ENCODE measurements at regions not wholly inside any gene's neighbourhood (a gene's known extent, or its start where the extent isn't known, plus 50 kb on each side); places are given as distances from the start of the nearest gene placed in this dataset.

- DNase-seq (ENCODE audit: low read depth in 2 of 3, low spot score in 2 of 3): no peak
These were observed 354.8 kb upstream of the TMEM132C start for GRCh38 chr12:127912035-127912665.

DNA sequence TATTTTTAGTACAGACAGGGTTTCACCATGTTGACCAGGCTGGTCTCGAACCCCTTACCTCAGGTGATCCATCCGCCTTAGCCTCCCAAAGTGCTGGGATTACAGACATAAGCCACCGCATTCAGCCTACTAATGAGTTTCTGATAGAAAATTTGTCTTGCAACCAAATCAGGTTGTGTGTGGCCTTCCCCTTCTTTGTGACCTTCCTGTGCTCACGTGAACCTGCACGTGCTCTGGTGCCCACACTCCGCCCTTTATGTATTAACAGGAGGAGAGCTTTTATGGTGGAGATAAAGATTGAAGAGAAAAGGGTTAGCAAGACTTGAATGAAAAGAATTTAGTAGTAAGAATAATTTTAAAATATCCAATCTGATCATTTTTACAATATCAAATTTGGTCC, 343.5 kb upstream of the TMEM132C start:
- DNase-seq (ENCODE audit: low read depth in 2 of 3, low spot score in 2 of 3): no peak

- no peak for DNase-seq (ENCODE audit: low read depth in 2 of 3, low spot score in 2 of 3)
These were observed 341.0 kb upstream of the TMEM132C start for GRCh38 chr12:127925971-127926370.

GRCh38 chr12:127928178-127928577, 338.8 kb upstream of the TMEM132C start:
- DNase-seq (ENCODE audit: low read depth in 2 of 3, low spot score in 2 of 3): no peak

GRCh38 chr12:127928615-127929571, 338.1 kb upstream of the TMEM132C start:
- DNase-seq (ENCODE audit: low read depth in 2 of 3, low spot score in 2 of 3): no peak

DNA sequence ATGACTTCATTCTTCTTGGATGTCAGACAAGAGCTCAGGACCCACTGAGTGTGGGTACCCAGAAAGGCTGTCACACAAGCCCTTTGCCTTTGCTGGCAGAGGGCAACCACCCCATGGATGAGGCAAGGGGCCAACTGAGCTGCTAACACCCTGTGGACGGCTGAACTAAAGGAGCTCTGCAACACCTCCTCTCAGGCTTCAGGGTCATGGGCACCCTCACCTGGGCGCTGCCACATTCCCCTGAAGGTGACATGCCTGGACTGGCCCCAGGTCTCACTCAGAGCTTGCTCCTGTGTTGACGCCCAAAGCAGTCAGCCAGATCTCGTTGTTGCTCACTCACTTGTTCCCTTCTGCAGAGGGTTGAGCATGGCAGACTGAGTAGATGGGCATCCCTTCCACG, 336.8 kb upstream of the TMEM132C start:
- DNase-seq (ENCODE audit: low read depth in 2 of 3, low spot score in 2 of 3): no peak

DNA sequence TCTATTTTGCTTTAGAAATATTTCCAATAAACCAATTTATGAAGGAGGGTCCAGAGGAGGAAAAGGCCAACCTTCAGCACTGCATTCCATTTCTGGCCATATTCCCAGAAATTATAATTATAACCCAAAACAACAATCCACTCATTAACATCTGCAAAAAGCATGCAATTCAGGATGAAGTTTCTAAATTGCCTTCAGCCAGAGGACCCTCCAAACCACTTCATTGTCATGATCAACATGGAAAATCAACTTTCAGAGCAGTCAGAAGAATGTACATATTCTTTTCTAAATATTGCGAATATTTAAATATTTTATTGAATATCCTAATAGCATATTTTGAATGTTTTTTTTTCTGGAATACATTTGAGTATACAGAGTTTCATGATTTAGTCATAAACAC, 332.6 kb upstream of the TMEM132C start:
- no peak for DNase-seq (ENCODE audit: low read depth in 2 of 3, low spot score in 2 of 3)

DNA sequence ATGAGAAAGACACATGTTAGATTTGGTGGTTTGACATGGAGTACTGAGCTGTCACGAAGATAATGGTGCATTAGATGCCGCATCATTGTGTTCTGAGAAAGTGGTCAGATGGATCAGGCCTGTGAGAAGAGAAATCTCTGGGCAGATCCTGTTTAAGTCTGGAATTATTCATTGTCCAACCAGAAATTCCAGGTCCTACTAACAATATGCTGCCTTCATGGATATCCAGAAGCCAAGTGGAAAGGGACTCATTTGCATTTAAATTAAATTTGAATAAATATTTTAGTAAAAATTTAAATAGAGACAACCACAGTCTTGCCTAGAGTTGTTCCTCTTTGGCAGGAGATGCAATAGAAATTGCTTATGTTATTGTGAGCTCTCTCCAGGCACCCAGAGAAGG, 330.5 kb upstream of the TMEM132C start:
- no peak for DNase-seq (ENCODE audit: low read depth in 2 of 3, low spot score in 2 of 3)

DNA sequence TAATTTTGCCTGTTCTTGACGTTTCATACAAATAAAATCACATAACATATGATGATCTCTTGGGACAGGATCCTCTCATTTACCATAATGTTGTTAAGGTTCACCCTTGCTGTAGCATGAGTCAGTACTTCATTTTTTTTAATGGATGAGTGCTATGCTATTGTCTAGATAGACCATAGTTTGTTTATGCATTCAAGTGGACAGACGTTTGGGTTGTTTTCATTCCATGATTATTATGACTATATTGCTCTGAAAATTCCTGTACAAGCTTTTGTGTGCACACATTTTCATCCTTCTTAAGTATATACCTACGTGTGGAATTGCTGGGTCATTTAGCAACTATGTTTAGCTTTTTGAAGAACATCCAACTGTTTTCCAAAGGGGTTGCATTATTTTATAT, 325.6 kb upstream of the TMEM132C start:
- no peak for DNase-seq (ENCODE audit: low read depth in 2 of 3, low spot score in 2 of 3)

DNA sequence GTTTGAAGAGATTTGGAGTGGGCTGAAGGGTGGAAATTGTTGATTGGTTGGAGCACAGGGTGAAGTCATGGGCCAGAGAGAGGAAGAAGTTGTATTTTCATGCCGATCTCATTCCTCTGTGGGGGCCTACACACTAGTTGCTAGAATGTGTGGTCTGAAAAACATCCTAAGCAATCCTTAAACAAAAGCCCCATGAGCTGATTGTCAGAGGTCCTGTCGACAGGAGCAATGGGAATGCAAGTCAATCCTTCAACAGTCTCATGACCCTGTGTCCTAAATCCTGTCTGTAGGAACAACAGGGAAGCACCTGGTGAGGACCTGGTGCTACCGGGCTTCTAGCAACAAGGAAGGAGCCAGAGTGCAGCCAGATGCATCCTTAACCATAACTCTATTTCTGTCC, 324.0 kb upstream of the TMEM132C start:
- DNase-seq (ENCODE audit: low read depth in 2 of 3, low spot score in 2 of 3): no peak

DNA sequence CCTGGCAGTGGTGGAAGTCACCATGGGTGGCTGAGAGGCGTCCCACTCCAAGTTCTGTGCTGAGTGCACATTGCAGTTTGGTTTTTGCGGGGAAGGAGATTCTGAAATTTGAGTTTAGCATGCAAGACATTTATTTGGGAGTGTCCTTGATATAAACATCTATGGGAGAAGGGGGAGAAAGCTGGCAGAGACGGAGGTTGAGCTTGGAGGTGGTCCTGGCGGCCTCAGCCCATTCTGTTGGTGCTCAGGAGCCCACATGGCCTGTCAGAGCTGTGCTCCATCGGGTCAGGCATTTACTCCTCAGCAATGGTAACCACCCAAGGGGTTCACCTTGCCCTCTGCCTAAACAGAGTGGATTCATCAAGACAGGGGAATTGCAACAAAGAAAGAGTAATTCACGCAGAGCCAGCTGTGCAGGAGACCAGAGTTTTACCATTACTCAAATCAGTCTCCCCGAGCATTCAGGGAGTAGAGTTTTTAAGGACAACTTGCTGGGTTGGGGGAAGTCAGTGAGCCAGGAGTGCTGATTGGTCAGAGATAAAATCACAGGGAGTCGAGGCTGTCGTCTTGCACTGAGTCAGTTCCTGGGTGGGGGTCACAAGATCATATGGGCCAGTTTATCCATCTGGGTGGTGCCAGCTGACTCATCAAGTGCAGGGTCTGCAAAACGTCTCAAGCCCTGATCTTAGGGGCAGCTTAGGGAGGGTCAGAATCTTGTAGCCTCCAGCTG, 323.3 kb upstream of the TMEM132C start:
- DNase-seq (ENCODE audit: low read depth in 2 of 3, low spot score in 2 of 3): no peak

DNA sequence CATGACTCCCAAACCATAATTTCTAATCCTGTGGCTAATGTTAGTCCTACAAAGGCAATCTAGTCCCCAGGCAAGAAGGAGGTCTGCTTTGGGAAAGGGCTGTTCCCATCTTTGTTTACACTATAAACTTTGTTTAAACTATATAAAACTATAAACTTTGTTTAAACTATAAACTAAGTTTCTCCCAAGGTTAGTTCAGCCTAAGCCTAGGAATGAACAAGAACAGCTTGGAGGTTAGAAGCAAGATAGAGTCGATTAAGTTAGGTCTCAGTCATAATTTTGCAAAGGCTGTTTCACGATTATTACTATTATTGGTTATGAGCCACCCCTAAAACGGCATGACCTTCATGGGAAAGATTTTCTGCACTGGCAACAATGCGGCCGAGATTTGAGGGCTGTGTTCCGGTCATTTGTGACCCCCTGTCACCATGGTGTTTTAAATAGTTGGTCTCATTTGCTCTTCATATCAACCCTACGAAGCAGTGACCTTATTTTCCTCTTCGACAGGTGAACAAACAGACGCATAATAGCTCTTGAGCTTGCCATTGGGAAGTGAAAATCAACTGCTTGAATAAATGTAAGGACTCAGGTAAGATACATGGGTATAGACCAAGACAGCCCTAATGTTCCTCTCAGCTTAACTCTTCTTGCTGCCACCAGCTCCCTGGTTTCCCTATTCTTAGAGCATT, 322.6 kb upstream of the TMEM132C start:
- no peak for DNase-seq (ENCODE audit: low read depth in 2 of 3, low spot score in 2 of 3)

- DNase-seq (ENCODE audit: low read depth in 2 of 3, low spot score in 2 of 3): no peak
These were observed 309.8 kb upstream of the TMEM132C start for GRCh38 chr12:127957001-127957660.

DNA sequence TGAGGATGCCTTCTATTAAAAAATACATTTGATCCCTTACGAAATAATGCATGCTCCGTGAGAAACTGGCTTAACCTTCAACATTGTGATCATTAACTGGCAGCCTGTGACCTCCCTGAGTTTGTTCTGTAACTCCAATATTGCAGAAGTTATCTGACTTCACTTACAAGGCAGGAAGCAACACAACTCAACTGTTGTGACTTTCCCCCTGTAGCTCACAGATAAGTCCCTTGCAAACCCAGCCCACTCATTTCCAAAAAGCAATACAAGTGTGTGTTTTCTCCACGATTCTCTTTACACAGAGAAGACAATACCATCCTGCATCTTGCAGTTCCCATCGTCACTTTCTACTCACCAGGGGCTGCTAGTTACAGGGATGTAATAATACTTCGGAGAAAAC, 304.7 kb upstream of the TMEM132C start:
- no peak for DNase-seq (ENCODE audit: low read depth in 2 of 3, low spot score in 2 of 3)

DNA sequence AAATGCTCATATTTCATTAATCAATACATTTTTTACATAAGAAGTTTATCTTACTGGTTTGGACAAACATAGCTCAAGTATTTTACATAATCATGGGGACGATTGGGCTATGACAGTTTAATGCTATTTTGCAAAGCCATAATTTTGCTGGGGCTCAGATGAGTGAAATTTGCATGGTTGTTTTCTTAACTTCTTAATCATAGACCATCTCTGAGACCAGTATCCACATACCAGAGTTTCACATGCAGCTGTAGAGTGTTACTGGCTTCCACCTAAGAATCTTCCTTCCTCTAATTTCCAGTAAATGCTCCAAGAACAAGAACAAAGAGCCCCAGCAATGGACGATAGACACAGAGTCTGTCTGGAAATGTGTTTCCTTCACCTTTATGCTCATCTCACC, 303.0 kb upstream of the TMEM132C start:
- no peak for DNase-seq (ENCODE audit: low read depth in 2 of 3, low spot score in 2 of 3)

- DNase-seq (ENCODE audit: low read depth in 2 of 3, low spot score in 2 of 3): no peak
These were observed 302.3 kb upstream of the TMEM132C start for GRCh38 chr12:127964717-127965116.

DNA sequence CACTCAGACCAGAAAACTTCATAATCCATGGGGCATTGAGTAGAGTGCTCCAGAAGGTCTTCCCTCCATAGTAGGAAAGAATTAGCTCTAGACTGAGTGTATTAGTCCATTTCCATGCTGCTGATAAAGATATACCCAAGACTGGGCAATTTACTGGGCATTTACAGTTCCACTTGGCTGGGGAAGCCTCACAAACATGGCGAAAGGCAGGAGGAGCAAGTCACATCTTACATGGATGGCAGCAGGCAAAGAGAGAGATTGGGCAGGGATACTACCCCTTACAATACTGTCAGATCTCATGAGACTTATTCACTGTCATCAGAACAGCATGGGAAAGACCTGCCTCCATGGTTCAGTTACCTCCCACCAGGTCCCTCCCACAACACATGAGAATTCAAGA, 300.6 kb upstream of the TMEM132C start:
- DNase-seq (ENCODE audit: low read depth in 2 of 3, low spot score in 2 of 3): no peak

GRCh38 chr12:127970491-127970890, 296.5 kb upstream of the TMEM132C start:
- DNase-seq (ENCODE audit: low read depth in 2 of 3, low spot score in 2 of 3): no peak

DNA sequence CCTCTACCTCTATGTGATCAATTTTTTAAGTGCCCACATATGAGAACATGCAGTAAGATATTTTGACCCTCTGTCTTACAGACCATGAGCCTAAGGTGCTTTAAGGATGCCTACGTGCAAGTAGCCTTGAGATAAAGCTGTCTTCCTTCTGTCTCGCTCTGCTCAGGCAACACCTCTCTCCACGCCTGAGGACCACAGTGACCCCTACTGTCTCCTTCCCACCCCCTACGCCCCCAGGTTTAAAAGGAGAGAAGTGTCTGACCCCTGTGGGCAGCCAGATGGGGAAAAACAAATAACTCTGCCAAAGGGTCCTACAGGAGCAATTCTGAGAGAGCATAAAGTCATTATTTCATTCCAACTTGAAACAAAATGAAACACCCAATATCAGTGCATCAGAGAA, 286.4 kb upstream of the TMEM132C start:
- DNase-seq (ENCODE audit: low read depth in 2 of 3, low spot score in 2 of 3): no peak

- no peak for DNase-seq (ENCODE audit: low read depth in 2 of 3, low spot score in 2 of 3)
These were observed 285.1 kb upstream of the TMEM132C start for GRCh38 chr12:127981875-127982274.

All from activated CD8-positive, alpha-beta memory T cell treated with anti-CD3 and anti-CD28 coated beads for 48 hours (primary cell).